Hematopoietic multipotent progenitor cell treated with erythropoietin and hydrocortisone succinate and interleukin-3 and kit ligand, for 4 days (in vitro differentiated cells): ENCODE measurements at regions not wholly inside any gene's neighbourhood (a gene's known extent, or its start where the extent isn't known, plus 50 kb on each side); places are given as distances from the start of the nearest gene placed in this dataset.
"Not testable (repeated sequence)": the region's sequence is repeated elsewhere in the genome, so short reads cannot be mapped to it uniquely, and the experiment has no call there.

Experiments used
- DNase-seq: peaks from one replicate; pipeline ENCODE4 v3.0.0-alpha.2; 2015

DNA sequence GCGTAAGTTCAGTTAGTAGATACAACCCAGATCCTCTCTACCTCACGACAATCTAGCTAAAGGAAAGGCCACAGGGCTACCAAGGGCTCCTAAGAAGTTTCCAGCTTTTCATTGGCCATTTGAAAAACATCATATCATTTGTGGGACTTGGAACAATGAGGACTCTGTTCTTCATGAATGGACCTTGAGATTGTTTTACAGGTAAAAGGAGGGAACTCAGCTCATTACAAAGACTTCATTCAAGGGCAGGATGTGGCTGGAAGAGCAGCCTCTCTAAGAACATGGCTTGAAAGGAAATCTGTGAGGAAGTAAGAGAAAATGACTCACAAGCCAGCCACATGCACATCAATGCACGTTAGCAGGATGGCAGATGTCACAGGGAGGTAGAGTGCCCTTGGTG, 105.9 kb upstream of the SLC7A11 start:
- peak; percentile 32 for DNase-seq

DNA sequence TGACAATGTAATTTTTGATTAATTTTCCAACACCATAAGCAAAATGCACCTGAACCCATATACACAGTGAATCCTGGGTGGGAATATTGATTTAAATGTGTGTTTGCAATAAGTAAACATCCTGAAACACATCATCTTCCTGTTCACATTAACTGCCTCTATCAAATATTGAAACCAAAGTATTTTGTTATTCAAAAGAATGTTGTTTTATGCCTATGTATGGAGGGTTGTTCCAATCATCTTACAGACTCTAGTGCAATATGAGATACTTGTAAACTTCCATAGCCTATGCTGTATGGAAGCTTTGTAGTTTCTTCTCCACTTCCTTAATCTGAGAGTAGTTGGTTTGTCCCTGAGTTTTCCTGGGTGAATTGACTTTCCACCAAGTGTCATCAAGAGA, 105.4 kb upstream of the SLC7A11 start:
- DNase-seq: no peak

DNA sequence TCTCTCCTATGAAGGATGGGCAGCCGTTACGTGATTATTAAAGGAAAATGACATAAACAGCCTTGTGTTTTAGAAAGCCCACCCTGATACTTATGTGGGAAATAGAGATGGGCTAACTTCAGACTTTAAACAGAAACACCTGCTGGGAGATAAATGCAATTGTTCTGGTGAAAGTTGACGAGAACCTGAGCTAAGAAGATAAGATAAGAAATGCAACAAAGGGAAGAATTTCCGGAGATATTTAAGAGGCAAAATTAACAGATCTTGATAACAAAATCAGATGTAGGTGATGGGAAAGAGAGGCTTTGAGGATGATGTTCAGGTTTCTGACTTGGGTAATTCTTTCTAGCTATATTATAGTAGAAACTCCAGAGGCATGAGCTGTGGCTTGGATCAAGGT, 102.7 kb upstream of the SLC7A11 start:
- no peak for DNase-seq

DNA sequence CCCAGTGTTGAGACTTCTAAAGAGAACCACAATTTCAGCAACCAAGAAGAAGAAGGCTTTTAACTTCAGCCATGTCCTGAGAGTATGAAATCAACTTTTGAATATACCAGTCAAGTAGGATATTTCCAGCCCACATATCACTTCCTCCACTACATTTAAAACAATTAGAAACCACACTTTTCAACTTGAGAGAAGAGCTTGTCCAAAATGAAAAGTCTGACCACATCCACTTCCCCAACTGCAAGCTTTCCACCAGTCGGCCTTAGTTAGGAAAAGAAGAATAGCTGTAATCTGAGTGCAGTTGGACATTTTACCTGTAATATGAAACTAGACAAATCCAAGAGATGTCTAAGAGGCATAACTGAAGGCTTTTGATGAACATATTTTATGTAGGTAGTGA, 101.9 kb upstream of the SLC7A11 start:
- peak; percentile 36 for DNase-seq

DNA sequence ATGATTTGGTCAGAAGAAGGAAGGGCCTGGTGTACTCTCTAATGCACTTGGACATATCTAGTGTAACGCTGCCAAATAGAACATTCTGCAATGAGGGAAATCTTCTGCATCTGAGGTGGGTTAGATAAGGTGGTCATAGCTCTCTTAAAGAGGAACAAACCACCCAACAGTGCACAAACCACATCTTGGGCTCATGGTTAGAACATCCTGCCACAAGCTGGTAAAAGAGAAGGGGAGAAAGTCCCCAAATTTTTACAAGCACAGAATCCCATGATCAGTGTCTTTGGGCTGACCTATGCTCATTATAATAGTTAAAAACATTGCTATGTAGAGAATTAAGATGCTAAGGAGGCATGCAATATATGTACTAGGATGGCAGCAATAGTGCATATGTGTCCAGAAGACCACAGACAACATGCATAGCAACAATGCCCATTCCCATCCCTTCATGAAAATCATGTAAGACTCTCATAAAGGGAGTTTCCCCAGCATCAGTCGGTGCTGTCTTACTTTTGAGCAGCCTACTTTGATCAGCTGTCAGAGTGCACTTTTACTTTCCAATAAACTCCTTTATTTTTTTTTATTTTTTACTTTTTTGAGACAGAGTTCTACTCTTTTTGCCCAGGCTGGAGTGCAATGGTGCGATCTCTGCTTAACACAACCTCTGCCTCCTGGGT, 99.7 kb upstream of the SLC7A11 start:
- peak; percentile 91 for DNase-seq

DNA sequence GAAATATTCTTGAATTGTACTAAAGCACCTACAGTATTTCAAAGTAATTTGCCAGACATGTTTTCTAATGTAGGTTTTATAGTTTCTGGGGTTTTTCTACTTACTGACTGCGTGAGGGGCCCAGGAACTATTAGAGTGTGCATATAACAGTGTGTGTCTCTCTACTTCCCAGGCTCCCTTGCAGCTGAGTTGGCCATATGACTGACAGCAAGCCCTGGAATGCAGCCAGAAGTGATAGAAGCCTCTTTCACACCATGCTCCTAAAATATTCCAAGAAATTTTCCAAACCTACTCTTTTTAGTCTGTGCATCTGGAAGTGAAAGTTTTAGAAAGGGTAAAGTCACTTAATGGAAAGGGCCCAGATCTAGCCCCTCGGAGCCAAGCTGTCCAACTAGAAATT, 96.7 kb upstream of the SLC7A11 start:
- no peak for DNase-seq

DNA sequence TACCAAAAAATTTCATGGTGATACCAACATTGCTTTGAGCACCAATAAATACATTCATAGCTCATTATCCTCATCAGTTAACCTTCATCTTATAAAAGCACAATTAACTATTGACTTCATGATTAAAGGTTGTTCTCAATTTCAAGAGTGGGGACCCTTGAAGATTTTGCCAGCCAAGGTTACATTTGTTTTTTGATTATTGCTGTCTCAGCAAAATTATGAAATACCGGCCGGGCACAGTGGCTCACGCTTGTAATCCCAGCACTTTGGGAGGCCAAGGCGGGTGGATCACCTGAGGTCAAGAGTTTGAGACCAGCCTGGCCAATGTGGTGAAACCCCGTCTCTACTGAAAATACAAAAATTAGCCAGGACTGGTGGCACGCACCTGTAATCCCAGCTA, 96.1 kb upstream of the SLC7A11 start:
- not testable (repeated sequence) for DNase-seq

DNA sequence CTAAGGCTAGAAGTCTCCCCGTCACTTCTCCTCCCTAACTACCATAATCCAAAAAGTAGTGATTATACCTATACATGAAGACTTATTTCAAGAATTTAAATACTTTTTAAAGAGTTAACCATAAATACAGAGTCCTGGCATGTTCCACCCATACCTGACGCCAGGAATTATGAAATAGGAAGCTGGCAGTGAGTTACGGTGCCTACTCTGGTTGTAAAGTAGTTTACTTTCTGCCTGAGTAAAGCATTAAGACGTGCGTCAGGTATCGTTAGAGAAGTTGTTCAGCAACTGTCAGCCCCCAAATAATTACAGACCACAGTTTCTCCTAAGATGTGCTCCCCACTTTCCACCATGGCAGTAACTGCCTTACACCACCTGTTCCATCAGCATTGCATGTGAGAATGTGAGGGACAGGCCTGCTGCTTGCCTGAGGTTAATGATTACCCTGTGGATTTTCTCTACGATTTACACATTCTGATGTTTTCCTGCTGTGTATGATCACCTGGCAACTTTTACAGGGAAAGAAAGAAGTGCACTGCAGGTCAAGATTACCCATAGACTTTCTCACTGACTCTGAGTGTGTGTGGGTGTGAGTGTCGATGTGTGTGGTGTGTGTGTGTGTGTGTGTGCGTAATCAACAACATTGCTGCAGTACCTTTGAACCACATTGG, 92.3 kb upstream of the SLC7A11 start:
- DNase-seq: no peak

DNA sequence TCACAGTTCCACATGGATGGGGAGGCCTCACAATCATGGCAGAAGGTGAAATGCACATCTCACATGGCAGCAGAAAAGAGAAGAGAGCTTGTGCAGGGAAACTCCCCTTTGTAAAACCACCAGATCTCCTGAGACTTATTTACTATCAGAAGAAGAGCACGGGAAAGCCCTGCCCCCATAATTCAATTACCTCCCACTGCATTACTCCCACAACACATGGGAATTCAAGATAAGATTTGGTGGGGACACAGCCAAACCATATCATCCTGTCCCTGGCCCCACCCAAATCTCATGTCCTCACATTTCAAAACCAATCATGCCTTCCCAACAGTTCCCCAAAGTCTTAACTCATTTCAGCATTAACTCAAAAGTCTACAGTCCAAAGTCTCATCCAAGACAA, 90.3 kb upstream of the SLC7A11 start:
- peak; percentile 21 for DNase-seq

DNA sequence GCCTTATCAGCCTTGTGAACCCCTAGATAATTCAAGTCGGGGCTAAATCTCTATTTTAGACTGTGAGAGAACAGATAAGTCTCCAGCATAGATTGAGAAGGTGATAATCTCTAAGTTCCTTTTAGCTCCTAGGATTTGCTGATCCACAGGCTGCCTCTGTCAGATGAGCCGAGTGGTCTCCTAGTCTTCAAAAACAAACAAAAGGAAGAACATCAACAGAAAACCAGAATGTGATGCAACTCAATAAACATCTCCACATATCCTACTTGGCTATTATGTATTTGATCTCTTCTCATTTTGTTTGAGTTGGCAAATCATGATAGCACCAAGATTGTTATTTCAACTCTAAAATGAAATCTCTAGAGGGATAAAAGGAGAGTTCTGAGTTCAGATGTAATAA, 88.4 kb upstream of the SLC7A11 start:
- no peak for DNase-seq

DNA sequence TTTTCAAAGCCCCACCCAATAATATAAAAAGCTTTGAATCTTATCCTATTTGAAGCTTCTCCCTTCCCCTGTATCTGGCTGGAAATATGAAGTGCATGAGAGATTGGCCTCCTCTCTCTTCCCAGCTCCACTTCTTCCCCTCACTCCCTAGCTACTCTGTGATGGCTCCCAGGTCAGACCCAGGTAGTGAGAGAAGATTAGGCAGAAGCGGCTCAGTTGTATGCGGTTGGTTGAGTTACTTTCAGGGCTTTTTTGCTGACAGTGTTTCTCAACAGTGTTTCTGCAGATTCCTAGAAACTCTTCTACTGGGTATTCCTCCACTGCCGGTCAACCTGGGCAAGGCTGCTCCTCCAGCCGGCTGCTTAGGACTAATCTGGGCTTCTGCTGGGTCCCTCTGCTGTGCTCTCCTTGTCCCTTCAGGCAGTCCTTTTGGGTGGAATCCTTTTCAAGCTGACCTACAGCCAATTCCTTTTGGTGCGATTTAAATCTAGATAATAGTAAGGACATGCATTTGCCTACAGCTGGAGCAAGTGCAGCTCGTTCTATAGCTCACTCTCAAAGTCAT, 87.4 kb upstream of the SLC7A11 start:
- DNase-seq: no peak

DNA sequence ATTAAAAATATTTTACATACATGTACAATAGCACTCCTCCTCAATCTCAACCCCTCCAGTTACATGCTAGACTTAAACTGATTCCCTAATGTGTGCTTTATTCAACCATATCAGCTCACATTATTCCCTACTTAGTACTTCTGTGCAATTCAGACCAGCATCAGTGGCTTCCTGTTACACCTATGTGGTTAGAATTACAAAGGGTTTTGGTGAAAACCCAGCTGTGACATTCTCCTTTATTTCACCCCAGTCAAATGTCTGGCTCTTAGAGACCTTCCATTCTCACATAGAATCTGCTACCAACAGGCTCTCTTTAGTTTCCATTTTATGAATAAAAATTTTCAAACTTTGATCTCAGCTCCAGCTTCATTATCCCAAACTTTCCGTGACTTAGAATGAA, 85.2 kb upstream of the SLC7A11 start:
- DNase-seq: no peak

DNA sequence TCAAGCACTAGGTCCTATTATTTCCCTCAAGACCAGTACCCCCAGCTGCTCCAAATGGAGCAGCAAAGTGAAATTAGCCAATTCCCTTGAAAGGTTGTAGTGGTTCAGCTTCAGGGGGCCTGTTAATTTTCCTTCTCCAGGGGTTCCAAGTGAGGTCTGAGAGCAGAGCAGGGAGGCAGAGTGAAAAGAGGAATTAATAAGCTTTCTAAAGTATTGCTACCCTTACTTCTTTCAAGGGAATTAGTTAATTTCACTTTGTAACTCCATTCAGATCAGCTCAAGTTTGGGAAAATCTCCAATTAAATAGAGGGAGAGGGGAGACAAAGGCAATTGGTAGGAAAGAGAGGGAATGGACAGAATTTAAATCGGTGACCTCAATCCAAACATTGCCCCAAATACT, 78.7 kb upstream of the SLC7A11 start:
- no peak for DNase-seq

DNA sequence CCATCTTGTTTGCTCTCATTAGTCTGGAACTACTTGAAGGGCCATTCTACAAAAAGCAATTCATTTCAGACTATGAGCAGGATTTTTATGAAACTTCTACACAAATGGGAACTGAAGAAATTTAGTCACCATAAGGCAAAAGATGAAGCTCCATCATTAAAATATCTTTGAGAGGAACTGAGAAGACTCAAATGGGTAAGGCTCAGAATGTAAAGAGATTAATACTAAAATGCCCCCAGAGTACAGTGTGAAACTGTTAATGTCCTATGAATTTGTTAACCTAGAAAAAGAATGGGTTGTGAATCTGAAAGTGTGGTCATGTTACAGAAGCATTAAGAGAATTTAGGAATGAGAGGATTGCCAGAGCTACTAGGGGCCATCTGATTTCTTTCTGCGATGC, 77.9 kb upstream of the SLC7A11 start:
- DNase-seq: no peak

DNA sequence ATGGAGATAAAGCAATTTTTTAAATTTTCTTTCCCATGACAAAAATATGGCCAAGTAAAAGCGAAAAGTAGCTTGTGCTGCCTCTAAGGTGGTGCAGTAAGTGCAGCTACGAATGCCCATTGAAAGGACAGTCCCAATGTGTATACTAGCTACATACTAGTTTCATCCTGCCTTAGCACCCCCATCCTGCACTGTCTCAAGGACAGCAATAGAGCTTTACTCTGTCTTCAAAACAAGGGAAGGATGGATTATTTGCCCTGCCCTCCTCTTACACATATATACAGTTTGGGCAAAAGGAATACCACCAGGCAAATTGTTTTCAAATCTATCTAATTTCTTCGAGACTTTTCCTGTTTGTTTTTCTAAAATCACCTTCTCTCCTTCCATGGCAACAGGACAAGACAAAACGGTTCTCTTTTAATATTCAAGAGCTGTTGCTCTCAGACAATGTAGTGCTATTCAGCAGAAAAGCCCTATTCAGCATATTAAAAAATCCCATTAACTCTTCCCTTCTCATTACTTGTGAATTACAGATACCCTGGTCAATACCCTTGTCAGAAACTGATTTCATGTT, 75.1 kb upstream of the SLC7A11 start:
- no peak for DNase-seq

DNA sequence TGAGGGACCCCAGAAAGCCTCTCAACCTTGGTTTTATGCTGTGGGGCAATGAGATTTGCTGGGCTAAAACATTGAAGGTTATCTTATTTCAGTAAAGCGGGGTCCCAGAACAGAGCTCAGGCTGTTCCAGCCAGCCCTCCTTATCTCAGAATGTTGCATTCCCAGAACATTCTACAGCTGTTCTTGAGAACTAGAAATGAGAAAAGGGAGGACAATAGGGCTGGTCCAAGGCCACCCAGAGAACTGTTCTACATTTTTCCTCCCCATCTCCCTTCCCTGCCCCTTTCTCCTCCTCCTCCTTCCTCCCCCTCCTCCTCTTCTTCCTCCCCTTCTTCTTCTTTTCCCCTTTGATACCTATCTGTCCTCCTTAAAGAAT, 70.4 kb upstream of the SLC7A11 start:
- no peak for DNase-seq

DNA sequence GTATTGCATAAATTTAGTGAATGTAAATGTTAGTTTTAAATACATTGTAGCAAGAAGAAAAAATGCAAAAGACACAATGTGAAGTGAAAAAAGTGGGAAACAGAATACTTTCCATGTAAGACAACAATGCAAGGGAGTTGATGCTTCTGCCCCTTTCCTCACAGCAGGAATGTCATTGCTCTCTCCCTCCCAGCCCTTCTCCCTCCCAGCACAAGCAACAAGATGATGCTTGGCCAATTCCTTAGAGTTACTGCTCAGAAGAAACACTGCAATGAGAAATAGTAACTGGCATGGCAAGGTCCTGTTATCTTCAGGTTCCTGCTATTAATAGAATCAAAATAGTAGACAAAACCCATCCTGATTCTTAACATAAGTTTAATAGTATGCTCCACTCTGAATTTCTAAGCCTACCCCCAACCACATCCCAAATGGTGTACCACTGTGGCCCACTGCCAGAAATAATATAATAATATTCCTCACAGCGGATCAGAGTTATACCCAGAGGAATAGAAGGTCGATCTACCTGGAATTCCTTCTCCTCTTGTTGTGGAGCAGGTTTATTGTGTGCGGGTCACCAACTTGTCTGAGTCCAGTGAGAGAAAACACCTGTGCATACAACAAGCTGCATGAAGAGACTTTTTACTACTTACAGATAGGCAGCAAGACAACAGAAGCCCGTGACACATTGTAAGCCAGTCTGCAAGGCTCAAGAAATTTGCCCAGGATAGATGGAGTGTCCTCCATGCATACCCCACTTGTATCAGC, 69.8 kb upstream of the SLC7A11 start:
- no peak for DNase-seq

DNA sequence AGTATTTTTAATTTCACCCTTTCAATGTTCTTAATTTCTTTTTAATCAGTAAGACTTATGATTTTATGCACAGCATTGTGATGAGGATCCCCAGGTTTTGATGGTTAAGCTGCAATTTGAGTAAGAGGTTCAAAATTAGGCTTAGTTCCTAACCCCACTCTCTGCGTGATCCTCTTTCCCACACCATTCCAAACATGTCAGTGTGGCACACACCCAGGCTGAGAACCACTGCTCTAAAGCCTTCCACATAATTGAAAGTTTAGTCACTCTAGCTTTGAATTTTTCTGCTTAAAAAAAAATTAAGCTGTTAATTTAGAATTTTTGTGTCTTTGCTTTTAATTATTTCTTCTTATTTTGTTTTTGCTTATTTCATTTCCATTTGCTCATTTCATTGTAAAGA, 68.8 kb upstream of the SLC7A11 start:
- no peak for DNase-seq

DNA sequence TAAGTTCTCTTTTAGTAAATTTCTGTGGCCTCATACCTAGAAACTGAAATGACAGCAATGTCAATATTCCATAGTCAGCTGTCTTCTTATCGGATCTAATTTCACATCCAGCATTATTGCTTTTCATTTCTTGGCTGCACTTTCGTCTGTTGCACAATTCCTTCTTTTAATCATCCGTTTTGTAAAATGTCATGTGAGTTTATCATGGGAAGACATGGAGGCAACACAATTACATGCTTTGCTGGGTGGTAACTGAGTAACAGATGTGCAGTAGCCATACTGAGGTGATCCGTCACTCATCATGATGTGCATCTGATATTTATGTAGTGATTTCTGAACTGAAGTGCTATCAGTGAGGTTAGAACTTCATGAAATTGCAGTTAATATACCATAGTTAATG, 68.3 kb upstream of the SLC7A11 start:
- no peak for DNase-seq

DNA sequence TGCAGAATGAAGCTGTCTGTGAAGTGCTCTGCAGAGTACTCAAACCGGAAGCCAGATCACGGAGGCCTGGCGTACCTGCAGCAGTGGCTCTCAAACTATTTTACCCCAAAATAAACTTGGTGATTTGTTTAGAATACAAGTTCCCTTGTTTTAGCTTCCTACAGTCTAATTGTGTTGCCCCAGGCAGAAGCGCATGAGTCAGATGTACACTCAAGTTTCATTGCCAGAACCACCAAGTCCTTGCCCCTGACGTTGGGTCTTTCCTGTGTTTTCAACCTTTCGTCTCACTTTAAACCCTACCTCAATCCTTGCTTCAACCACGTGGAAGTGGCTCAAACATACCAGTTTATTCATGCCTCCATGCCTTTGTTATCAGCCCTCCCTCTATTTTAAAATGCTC, 66.2 kb upstream of the SLC7A11 start:
- DNase-seq: no peak

DNA sequence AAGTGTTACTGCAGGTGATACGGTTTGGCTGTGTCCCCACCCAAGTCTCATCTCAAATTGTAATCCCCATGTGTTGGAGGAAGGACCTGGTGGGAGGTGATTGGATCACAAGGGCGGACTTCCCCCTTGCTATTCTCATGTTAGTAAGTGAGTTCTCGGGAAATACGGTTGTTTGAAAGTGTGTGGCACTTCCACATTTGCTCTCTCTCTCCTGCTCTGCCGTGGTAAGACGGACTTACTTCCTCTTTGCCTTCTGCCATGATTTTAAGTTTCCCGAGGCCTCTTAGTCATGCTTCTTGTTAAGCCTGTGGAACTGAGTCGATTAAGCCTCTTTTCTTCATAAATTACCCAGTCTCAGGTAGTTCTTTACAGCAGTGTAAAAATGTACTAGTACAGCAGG, 65.2 kb upstream of the SLC7A11 start:
- DNase-seq: peak; percentile 61

DNA sequence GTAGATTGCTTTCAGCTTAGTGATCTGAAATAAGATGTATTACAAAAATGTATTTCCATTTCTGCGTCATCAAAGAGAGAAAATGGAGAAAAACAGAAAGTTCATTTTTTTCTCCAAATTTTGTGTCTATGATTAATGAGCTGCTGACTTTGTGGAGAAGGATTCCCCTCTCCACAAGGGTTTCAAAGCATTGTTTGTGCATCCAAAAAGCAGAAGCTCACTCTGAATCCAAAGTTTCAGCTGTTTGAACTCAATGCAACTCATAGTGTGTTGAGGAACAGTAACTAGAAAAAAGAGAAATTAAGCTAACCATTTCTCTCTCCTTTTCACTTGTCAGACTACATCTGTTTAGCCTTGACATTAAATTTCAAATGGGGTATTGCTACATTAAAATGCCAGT, 62.9 kb upstream of the SLC7A11 start:
- DNase-seq: no peak

DNA sequence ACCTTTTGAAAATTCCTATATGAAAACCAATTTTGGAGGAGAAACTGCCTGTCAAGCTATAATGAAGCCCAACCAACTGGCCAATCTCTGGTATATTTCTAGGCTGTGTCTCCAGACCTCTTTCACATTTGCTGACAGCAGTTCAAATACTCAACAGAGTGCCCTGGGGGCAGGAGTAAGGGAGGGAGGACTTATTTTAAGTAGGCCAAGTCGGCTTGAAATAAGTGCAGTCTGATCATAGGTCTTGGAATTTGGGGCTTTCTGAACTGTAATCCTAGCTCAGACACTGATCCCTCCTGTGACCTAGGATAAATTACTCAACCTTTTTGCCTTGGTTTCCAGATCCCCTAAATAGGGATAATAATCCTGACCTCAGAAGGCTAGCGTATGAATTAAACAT, 59.4 kb upstream of the SLC7A11 start:
- no peak for DNase-seq

DNA sequence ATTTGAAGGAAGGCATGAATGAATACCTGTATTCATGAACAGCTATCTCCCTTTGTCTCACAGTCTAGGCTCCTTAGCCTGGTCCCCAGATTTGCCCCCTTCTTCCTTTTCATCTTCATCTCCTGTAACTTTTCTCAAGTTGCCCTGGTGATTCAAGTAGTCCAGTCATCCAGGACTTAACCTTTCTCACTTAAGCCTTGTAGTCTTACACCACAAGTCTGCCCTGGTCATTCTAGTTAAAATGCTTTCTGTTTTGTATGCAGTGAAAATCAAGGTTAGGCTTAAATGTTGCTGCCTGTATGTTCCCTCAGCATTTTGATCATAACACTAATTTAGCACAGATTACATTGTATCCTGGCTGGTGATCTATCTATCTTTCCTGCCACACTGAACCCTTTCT, 58.5 kb upstream of the SLC7A11 start:
- no peak for DNase-seq
